ENCODE measurements at regions not wholly inside any gene's neighbourhood (a gene's known extent, or its start where the extent isn't known, plus 50 kb on each side); places are given as distances from the start of the nearest gene placed in this dataset.

DNA sequence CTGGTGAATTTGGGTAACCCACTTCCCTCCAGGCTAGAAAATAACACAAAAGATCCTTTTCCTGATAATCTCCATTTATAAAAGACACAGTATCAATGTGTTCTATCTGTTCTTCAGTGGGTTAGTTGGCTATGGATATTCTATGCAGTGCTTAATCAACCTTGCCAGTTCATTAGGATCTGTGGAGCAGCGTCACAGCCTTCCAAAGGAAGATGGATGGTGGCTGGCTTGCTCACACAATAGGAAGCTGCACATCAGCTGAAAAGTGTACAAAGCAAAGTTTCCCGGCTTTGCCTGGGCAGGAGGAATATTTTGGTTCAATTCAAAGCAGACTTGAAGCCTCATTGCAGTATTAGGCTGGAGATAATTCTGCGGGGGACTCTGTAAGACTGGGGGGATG lies 70.3 kb upstream of the CA10 start:
- no peak overlapping the region for H3K56ac ChIP-seq (ENCODE audit: extremely low read depth, insufficient read depth, low read length)
- no peak overlapping the region for H2AFZ ChIP-seq (replicated peaks; ENCODE audit: low read length, poor library complexity)
- CTCF ChIA-PET, result no interaction called here
- no peak overlapping the region for H3K27ac ChIP-seq (ENCODE audit: insufficient read depth, low read length)
- TF ChIP-seq SMC3 (IDR thresholded peaks at IDR 0.05; ENCODE audit: low read depth, low read length) (no peak), BHLHE40 (IDR thresholded peaks at IDR 0.05; ENCODE audit: low read depth, low read length) (no peak), MAFK (IDR thresholded peaks at IDR 0.05; ENCODE audit: low read depth, low read length) (no peak), RFX5 (IDR thresholded peaks at IDR 0.05; ENCODE audit: low read depth, low read length) (no peak), FOS (IDR thresholded peaks at IDR 0.05; ENCODE audit: low read depth, low read length) (no peak), NFE2L2 (IDR thresholded peaks at IDR 0.05; ENCODE audit: low read depth, low read length) (no peak), CHD1 (IDR thresholded peaks at IDR 0.05; ENCODE audit: low read depth, low read length) (no peak), MAZ (IDR thresholded peaks at IDR 0.05; ENCODE audit: borderline replicate concordance, low read depth, low read length) (no peak), MXI1 (IDR thresholded peaks at IDR 0.05; ENCODE audit: borderline replicate concordance, low read depth, low read length) (no peak), CEBPB (IDR thresholded peaks at IDR 0.05; ENCODE audit: low read depth, low read length) (no peak), RAD21 (IDR thresholded peaks at IDR 0.05; ENCODE audit: low read length) (no peak), POLR2A (IDR thresholded peaks at IDR 0.05; ENCODE audit: low read depth, low read length) (no peak)
- TF ChIP-seq, protein P1, sequence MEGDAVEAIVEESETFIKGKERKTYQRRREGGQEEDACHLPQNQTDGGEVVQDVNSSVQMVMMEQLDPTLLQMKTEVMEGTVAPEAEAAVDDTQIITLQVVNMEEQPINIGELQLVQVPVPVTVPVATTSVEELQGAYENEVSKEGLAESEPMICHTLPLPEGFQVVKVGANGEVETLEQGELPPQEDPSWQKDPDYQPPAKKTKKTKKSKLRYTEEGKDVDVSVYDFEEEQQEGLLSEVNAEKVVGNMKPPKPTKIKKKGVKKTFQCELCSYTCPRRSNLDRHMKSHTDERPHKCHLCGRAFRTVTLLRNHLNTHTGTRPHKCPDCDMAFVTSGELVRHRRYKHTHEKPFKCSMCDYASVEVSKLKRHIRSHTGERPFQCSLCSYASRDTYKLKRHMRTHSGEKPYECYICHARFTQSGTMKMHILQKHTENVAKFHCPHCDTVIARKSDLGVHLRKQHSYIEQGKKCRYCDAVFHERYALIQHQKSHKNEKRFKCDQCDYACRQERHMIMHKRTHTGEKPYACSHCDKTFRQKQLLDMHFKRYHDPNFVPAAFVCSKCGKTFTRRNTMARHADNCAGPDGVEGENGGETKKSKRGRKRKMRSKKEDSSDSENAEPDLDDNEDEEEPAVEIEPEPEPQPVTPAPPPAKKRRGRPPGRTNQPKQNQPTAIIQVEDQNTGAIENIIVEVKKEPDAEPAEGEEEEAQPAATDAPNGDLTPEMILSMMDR (conservative IDR thresholded peaks at IDR 0.05; ENCODE audit: low read depth, low read length), result no peak
- TF ChIP-seq, protein P2, sequence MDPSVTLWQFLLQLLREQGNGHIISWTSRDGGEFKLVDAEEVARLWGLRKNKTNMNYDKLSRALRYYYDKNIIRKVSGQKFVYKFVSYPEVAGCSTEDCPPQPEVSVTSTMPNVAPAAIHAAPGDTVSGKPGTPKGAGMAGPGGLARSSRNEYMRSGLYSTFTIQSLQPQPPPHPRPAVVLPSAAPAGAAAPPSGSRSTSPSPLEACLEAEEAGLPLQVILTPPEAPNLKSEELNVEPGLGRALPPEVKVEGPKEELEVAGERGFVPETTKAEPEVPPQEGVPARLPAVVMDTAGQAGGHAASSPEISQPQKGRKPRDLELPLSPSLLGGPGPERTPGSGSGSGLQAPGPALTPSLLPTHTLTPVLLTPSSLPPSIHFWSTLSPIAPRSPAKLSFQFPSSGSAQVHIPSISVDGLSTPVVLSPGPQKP (IDR thresholded peaks at IDR 0.05; ENCODE audit: borderline replicate concordance, low read depth, low read length), result no peak
- TF ChIP-seq, protein P3, sequence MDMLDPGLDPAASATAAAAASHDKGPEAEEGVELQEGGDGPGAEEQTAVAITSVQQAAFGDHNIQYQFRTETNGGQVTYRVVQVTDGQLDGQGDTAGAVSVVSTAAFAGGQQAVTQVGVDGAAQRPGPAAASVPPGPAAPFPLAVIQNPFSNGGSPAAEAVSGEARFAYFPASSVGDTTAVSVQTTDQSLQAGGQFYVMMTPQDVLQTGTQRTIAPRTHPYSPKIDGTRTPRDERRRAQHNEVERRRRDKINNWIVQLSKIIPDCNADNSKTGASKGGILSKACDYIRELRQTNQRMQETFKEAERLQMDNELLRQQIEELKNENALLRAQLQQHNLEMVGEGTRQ (IDR thresholded peaks at IDR 0.05; ENCODE audit: low read depth, low read length), result no peak
- no peak overlapping the region for H4K91ac ChIP-seq (ENCODE audit: insufficient read depth, low read depth, low read length)
- H3K18ac ChIP-seq (ENCODE audit: low read depth, low read length), result no peak overlapping the region
- H4K5ac ChIP-seq (ENCODE audit: low read depth, low read length), result no peak overlapping the region
- dilution Hi-C loops (cut with HindIII; ENCODE audit: low sequenced_read_pairs, unreplicated experiment) (no loop called here), in situ Hi-C loops (cut with MboI; ENCODE audit: low sequenced_read_pairs) (no loop called here), intact Hi-C loops (cut with micrococcal nuclease) (no loop called here)
- no peak overlapping the region for H3K4me2 ChIP-seq (ENCODE audit: low read depth, low read length)
- DNase-seq (no peak), ATAC-seq (ENCODE audit: low read depth) (no peak)
- no peaks in the 10 kb centered on the region for H3K9me1 ChIP-seq (ENCODE audit: insufficient read depth, low read length)
- no peaks in the 10 kb centered on the region for H4K20me1 ChIP-seq (ENCODE audit: insufficient read depth, low read length)
- no peak overlapping the region for H3K14ac ChIP-seq (replicated peaks; ENCODE audit: low read depth, low read length)
- no peak overlapping the region for H3K4ac ChIP-seq (ENCODE audit: low read depth, low read length)
- no peaks in the 10 kb centered on the region for H3K27me3 ChIP-seq (ENCODE audit: control insufficient read depth, insufficient read depth, low read length)
- H3K4me3 ChIP-seq (ENCODE audit: insufficient read depth, low read depth, low read length), result no peak overlapping the region
- H3K9ac ChIP-seq (ENCODE audit: low read depth, low read length), result no peak overlapping the region
- H3K9me3 ChIP-seq (ENCODE audit: control insufficient read depth, insufficient read depth, low read length), result peaks cover 2% of the 10 kb centered on the region; the same call in 1 of the 2 replicates
- H2AK5ac ChIP-seq (ENCODE audit: low read depth, low read length), result no peak overlapping the region
- no peaks in the 10 kb centered on the region for H3K79me1 ChIP-seq (ENCODE audit: low read depth in 1 of 2, low read length in 2 of 2)
- no peak overlapping the region for H2AK9ac ChIP-seq (replicated peaks; ENCODE audit: low read depth, low read length, poor library complexity)
- no peak overlapping the region for H2BK15ac ChIP-seq (ENCODE audit: low read depth, low read length)
- no peak overlapping the region for H2BK120ac ChIP-seq (ENCODE audit: low read depth, low read length)
- H2BK20ac ChIP-seq (ENCODE audit: low read depth, low read length), result no peak overlapping the region
- H3K36me3 ChIP-seq (ENCODE audit: control insufficient read depth, insufficient read depth, low read length), result no peaks in the 10 kb centered on the region
- H2BK5ac ChIP-seq (ENCODE audit: low read depth, low read length, poor library complexity, severe bottlenecking), result no peak overlapping the region
- no peak overlapping the region for H3K23ac ChIP-seq (ENCODE audit: low read depth, low read length)
- 0% methylated on average over 1 of the region's 3 CpGs; no CpG with 5 or more reads in 1 of the 2 experiments for WGBS, 2 experiments (ENCODE audit: extremely low coverage in 2 of 2, insufficient read length in 1 of 2)
- no peaks in the 10 kb centered on the region for H3K4me1 ChIP-seq (ENCODE audit: control insufficient read depth, insufficient read depth, low read length)
- POLR2A ChIA-PET (ENCODE audit: unreplicated experiment), result no interaction called here
- BruUV-seq (replicated peaks), result no TSS peak
- no peak overlapping the region for H4K8ac ChIP-seq (ENCODE audit: low read depth in 2 of 2, low read length in 2 of 2)

Data from IMR-90 (cell line).